Fibroblast of skin of abdomen (primary cell): ENCODE measurements at regions not wholly inside any gene's neighbourhood (a gene's known extent, or its start where the extent isn't known, plus 50 kb on each side); places are given as distances from the start of the nearest gene placed in this dataset.
"Not testable (repeated sequence)": the region's sequence is repeated elsewhere in the genome, so short reads cannot be mapped to it uniquely, and the experiment has no call there.

Experiments used
- DNase-seq: peaks from one replicate; pipeline ENCODE4 v3.0.0-alpha.2; 2013

- DNase-seq = no peak
Measured at GRCh38 chr3:14057701-14058100, 67.0 kb downstream of the CHCHD4 start.

- DNase-seq = no peak
Measured at GRCh38 chr3:14047841-14048240, 76.8 kb downstream of the CHCHD4 start.

DNA sequence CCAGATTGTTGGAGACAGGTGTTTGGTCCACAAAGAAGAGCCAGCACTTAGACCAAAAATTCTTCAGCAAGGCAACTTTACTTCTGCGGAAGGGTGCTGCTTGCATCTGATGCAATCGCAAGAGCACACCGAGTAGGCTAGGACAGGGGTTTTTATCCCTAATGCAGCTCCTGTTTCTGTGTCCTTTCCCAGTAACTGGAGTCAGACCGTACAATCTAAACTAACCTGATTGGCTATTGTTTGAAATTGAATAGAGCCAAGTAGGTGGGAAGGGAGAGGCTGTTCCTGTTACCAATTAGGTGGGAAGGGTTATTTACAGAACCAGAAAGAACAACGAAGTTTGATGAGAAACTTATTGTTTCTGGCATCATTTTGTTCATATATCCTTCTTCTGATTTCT lies 77.6 kb downstream of the CHCHD4 start:
- no peak for DNase-seq

DNA sequence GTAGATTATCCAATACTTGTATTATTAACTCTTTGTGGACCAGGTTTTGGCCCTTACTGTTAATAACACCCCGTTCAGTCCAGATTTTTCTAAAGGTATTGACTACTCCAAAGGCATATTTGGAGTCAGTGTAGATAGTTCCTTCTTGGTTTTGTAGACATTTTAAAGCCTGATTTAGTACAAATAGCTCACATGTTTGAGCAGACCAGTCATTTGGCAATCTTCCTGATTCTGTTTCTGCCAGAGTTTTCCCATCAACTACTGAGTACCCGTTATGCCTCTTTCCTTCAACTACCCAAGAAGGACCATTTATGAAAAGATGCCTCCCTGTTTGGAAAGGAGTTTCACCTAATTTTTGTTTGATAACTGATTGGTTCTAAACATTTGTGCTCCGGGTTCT lies 82.0 kb downstream of the CHCHD4 start:
- DNase-seq = peak; percentile 33

DNA sequence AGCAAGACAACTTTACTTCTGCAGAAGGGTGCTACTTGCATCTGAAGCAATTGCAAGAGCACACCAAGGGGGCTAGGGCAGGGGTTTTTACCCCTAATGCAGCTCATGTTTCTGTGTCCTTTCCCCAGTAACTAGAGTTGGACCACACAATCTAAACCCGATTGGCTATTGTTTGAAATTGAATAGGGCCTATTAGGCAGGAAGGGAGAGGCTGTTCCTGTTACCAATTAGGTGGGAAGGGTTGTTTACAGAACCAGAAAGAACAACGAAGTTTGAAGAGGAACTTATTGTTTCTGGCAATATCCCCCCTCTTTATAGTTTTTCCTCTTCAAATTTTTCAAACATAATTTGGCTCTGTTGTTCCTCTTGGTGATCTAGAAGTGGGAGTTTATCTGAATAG lies 85.5 kb downstream of the CHCHD4 start:
- no peak for DNase-seq

- DNase-seq = no peak
Measured at GRCh38 chr3:14037211-14037610, 87.5 kb downstream of the CHCHD4 start.

DNA sequence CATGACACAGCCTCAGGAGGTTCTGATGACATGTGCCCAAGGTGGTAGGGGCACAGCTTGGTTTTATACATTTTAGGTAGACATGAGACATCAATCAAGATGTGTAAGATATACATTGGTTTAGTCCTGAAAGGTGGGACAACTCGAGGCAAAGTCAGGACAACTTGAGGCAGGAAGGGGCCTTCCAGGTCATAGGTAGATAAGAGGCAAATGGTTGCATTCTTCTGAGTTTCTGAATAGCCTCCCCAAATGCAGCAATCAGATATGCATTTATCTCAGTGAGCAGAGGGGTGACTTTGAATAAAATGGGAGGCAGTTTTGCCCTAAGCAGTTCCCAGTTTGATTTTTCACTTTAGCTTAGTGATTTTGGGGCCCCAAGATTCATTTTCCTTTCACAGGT lies 91.6 kb downstream of the CHCHD4 start:
- no peak for DNase-seq

GRCh38 chr3:14031271-14031670 lies 93.4 kb downstream of the CHCHD4 start:
- no peak for DNase-seq

DNA sequence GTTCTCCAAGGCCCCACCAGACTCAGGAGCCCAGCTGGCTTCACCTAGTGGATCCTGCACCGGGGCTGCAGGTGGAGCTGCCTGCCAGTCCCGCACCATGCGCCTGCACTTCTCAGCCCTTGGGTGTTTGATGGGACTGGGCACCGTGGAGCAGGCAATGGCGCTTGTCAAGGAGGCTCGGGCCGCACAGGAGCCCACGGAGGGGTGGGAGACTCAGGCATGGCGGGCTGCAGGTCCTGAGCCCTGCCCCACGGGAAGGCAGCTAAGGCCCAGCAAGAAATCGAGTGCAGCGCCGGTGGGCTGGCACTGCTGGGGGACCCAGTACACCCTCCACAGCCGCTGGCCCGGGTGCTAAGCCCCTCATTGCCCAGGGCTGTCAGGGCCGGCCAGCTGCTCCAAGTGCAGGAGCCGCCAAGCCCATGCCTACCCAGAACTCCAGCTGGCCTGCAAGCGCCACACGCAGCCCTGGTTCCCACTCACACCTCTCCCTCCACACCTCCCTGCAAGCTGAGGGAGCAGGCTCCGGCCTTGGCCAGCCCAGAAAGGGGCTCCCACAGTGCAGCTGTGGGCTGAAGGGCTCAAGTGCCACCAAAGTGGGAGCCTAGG lies 95.2 kb downstream of the CHCHD4 start:
- DNase-seq = not testable (repeated sequence)

DNA sequence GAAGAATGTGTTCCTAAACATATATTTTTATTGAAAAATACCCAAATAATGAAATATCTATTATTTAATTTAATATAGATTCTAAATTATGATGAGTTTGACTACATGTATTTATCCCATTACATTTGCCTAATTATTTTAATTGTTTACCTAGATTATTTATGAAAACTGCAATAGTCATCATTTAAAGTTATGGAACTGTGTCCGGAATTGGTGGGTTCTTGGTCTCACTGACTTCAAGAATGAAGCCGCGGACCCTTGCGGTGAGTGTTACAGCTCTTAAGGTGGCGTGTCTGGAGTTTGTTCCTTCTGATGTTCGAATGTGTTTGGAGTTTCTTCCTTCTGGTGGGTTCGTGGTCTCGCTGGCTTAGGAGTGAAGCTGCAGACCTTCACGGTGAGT lies 96.5 kb downstream of the CHCHD4 start:
- not testable (repeated sequence) for DNase-seq

GRCh38 chr3:14019459-14019858 lies 105.2 kb downstream of the CHCHD4 start:
- no peak for DNase-seq

- DNase-seq = no peak
Measured at GRCh38 chr3:14016900-14017475, 107.7 kb downstream of the CHCHD4 start.

DNA sequence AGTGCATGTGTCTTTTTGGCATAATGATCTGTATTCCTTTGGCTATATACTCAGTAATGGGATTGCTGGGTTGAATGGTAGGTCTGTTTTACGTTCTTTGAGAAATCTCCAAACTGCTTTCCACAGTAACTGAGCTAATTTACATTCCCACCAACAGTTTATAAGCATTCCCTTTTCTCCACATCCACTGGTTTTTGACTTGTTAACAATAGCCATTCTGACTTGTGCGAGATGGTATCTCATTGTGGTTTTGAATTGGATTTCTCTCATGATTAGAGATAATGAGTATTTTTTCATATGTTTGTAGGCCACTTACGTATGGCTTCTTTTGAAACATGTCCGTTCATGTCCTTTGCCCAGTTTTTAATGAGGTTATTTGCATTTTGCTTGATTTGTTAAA lies 117.7 kb downstream of the CHCHD4 start:
- DNase-seq = no peak

- DNase-seq = peak; percentile 45
Measured at GRCh38 chr3:14001136-14001535, 121.3 kb upstream of the WNT7A start.

GRCh38 chr3:14000556-14000955 lies 120.7 kb upstream of the WNT7A start:
- no peak for DNase-seq

DNA sequence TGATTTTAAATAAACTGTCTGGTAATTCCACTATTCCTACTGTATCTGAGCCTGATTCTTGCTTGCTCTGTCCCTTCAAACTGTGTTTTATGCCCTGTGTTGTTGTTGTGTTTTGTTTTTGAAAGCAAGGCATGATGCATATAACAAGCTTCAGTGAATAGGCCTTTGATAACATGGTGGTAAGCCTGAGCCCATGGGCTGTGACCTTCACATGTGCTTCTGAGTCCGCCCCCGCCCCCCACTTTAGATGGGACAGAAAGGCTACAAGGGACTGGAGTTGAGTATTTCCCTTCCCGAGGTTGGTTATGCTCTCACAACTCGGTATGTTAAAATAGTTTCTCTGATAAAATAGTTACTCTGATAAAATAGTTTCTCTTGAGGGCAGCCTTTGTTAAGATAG lies 119.0 kb upstream of the WNT7A start:
- DNase-seq = no peak

DNA sequence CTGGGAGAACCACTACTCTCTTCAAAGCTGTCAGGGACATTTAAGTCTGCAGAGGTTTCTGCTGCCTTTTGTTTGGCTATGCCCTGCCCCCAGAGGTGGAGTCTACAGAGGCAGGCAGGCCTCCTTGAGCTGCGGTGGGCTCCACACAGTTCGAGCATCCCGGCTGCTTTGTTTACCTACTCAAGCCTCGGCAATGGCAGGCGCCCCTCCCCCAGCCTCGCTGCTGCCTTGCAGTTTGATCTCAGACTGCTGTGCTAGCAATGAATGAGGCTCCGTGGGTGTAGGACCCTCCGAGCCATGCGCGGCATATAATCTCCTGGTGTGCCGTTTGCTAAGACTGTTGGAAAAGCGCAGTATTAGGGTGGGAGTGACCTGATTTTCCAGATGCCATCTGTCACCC lies 115.3 kb upstream of the WNT7A start:
- DNase-seq = not testable (repeated sequence)

DNA sequence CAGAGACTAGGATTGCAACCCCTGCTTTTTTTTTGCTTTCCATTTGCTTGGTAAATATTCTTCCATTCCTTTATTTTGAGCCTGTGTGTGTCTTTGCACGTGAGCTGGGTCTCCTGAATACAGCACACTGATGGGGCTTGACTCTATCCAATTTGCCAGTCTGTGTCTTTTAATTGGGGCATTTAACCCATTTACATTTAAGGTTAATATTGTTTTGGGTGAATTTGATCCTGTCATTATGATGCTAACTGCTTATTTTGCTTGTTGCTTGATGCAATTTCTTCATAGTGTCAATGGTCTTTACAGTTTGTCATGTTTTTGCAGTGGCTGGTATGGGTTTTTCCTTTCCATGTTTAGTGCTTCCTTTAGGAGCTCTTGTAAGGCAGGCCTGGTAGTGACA lies 109.1 kb upstream of the WNT7A start:
- DNase-seq = not testable (repeated sequence)

DNA sequence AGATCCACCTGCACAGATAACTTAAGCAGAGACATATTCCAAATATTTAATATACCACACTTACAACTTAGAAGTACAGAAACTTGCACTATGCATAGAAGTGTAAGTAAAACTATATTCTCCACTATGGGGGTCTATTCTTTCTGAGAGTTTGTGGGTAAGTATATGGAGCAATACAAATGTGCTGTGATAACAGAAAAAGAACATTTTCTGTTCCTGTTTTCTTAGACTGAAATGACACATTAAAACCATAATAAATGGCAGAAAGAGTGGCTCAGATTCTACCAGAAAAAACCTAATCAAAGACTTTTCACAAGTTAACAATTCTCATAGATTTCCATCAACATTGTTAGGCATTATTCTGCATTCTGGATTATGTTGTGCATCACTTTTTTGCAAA lies 96.6 kb upstream of the WNT7A start:
- DNase-seq = no peak

- no peak for DNase-seq
Measured at GRCh38 chr3:13975686-13976085, 95.8 kb upstream of the WNT7A start.

- no peak for DNase-seq
Measured at GRCh38 chr3:13972679-13973379, 93.0 kb upstream of the WNT7A start.

- DNase-seq = no peak
Measured at GRCh38 chr3:13966302-13966701, 86.4 kb upstream of the WNT7A start.

GRCh38 chr3:13963137-13963886 lies 83.4 kb upstream of the WNT7A start:
- no peak for DNase-seq
